GM21423 (cell line): ENCODE measurements at regions not wholly inside any gene's neighbourhood (a gene's known extent, or its start where the extent isn't known, plus 50 kb on each side); places are given as distances from the start of the nearest gene placed in this dataset.

ENCODE experiments used
- ATAC-seq: cut with Tn5 transposase; IDR thresholded peaks from one replicate; pipeline ENCODE4 v1.9.1; 2021; ENCODE audit warnings: mild to moderate bottlenecking, moderate library complexity; ENCODE audit not compliant: unreplicated experiment

GRCh38 chr12:13597837-13598236, 383.6 kb downstream of the GRIN2B start:
- ATAC-seq: no peak

GRCh38 chr12:13597166-13597565, 384.2 kb downstream of the GRIN2B start:
- ATAC-seq: no peak

- no peak for ATAC-seq
Measured at GRCh38 chr12:13596714-13597113, 384.7 kb downstream of the GRIN2B start.

- ATAC-seq: no peak
Measured at GRCh38 chr12:13595536-13596443, 385.6 kb downstream of the GRIN2B start.

GRCh38 chr12:13594731-13595514, 386.5 kb downstream of the GRIN2B start:
- ATAC-seq: no peak

- no peak for ATAC-seq
Measured at GRCh38 chr12:13592063-13592942, 389.1 kb downstream of the GRIN2B start.

GRCh38 chr12:13591488-13591887, 389.9 kb downstream of the GRIN2B start:
- ATAC-seq: no peak

GRCh38 chr12:13591059-13591458, 390.3 kb downstream of the GRIN2B start:
- ATAC-seq: no peak

- no peak for ATAC-seq
Measured at GRCh38 chr12:13588574-13588973, 392.0 kb downstream of the EMP1 start.

GRCh38 chr12:13587721-13588390, 391.3 kb downstream of the EMP1 start:
- ATAC-seq: no peak

GRCh38 chr12:13586361-13586760, 389.8 kb downstream of the EMP1 start:
- no peak for ATAC-seq

- no peak for ATAC-seq
Measured at GRCh38 chr12:13584541-13584940, 388.0 kb downstream of the EMP1 start.

GRCh38 chr12:13583630-13584029, 387.1 kb downstream of the EMP1 start:
- no peak for ATAC-seq

GRCh38 chr12:13582421-13582820, 385.9 kb downstream of the EMP1 start:
- no peak for ATAC-seq

GRCh38 chr12:13581031-13581430, 384.5 kb downstream of the EMP1 start:
- ATAC-seq: no peak

GRCh38 chr12:13580206-13580605, 383.7 kb downstream of the EMP1 start:
- no peak for ATAC-seq

- no peak for ATAC-seq
Measured at GRCh38 chr12:13576935-13577500, 380.5 kb downstream of the EMP1 start.

GRCh38 chr12:13573698-13574321, 377.3 kb downstream of the EMP1 start:
- ATAC-seq: no peak

- ATAC-seq: no peak
Measured at GRCh38 chr12:13571035-13571434, 374.5 kb downstream of the EMP1 start.
